GM12892 (cell line): ENCODE measurements at regions not wholly inside any gene's neighbourhood (a gene's known extent, or its start where the extent isn't known, plus 50 kb on each side); places are given as distances from the start of the nearest gene placed in this dataset.
"Not testable (repeated sequence)": the region's sequence is repeated elsewhere in the genome, so short reads cannot be mapped to it uniquely, and the experiment has no call there.

Source experiments
- POLR2A ChIP-seq: IDR thresholded peaks from 2 replicates; pipeline ENCODE4 v1.6.1; 2011; ENCODE audit warnings: low read depth, low read length, control low read depth
- POLR2AphosphoS5 ChIP-seq: IDR thresholded peaks from 2 replicates; pipeline ENCODE4 v1.6.1; 2011; ENCODE audit warnings: low read depth, low read length, control low read depth
- TAF1 ChIP-seq: IDR thresholded peaks from 2 replicates; pipeline ENCODE4 v1.6.1; 2011; ENCODE audit warnings: low read depth, mild to moderate bottlenecking, control low read depth, low read length, borderline replicate concordance

GRCh38 chr6:100295172-100295571 is 169.5 kb downstream of the SIM1 start:
- not testable (repeated sequence) for TF ChIP-seq POLR2A, POLR2AphosphoS5, TAF1
